ENCODE measurements at regions not wholly inside any gene's neighbourhood (a gene's known extent, or its start where the extent isn't known, plus 50 kb on each side); places are given as distances from the start of the nearest gene placed in this dataset.

DNA sequence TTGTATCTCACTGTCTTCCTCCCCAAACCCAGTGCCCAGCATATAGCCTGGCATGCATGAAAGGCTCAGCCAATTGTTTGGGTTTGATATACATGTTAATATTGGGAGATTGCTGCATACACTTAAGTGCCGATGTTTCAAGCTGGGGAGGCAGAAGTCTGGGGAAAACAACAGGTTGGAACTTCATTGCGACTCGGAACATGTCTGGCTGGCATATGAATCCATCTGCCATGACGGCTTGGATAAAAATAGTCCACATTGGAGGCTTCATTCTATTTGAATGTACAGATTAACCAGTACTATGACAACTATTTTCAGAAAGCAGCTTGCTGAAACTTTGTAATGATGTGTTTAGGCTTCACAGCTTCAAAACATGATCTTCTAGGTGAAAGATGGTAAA lies 261.0 kb downstream of the CDH26 start:
- Histone ChIP-seq H3K4me1 (no peaks in the 10 kb centered on the region), H3K4me3 (ENCODE audit: low read depth, low read length) (no peak overlapping the region), H3K9me3 (no peaks in the 10 kb centered on the region; the same call in 1 of the 2 replicates), H3K27me3 (no peaks in the 10 kb centered on the region), H3K36me3 (no peaks in the 10 kb centered on the region)
- no peak for DNase-seq
- TF ChIP-seq, protein P1, sequence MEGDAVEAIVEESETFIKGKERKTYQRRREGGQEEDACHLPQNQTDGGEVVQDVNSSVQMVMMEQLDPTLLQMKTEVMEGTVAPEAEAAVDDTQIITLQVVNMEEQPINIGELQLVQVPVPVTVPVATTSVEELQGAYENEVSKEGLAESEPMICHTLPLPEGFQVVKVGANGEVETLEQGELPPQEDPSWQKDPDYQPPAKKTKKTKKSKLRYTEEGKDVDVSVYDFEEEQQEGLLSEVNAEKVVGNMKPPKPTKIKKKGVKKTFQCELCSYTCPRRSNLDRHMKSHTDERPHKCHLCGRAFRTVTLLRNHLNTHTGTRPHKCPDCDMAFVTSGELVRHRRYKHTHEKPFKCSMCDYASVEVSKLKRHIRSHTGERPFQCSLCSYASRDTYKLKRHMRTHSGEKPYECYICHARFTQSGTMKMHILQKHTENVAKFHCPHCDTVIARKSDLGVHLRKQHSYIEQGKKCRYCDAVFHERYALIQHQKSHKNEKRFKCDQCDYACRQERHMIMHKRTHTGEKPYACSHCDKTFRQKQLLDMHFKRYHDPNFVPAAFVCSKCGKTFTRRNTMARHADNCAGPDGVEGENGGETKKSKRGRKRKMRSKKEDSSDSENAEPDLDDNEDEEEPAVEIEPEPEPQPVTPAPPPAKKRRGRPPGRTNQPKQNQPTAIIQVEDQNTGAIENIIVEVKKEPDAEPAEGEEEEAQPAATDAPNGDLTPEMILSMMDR (IDR thresholded peaks at IDR 0.05; ENCODE audit: low read depth, low read length): no peak

DNA sequence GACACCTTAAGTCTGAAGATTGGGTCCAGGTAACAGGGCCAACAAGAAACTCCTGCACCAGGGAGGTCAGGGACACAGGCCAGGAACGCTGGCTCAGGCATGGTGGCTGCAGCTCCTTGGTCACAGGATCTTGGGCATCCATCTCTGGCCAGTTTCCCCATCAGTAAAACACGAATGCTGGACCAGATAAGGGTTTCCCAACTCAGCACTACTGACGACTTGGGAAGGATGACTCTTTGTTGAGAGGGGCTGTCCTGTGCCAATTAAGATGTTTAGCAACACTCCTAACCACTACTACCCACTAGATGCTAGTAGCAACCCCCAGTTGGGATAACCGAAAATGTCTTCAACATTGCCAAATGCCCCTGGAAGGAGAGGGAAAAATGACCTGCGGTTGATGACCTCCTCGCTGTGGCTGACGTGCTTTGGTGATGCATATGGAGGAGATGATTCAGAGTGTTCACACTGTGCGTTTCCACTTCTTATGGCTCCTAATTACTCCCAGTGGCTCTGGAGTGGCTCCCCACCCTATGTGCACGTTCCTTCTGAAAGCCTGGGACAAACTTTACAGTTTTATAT lies 261.9 kb downstream of the CDH26 start:
- no peaks in the 10 kb centered on the region for H3K4me1 ChIP-seq
- H3K4me3 ChIP-seq (ENCODE audit: low read depth, low read length): no peak overlapping the region
- no peak for DNase-seq
- H3K9me3 ChIP-seq: no peaks in the 10 kb centered on the region; the same call in 1 of the 2 replicates
- no peaks in the 10 kb centered on the region for H3K27me3 ChIP-seq
- TF ChIP-seq, protein P1 (IDR thresholded peaks at IDR 0.05; ENCODE audit: low read depth, low read length): no peak
- no peaks in the 10 kb centered on the region for H3K36me3 ChIP-seq

DNA sequence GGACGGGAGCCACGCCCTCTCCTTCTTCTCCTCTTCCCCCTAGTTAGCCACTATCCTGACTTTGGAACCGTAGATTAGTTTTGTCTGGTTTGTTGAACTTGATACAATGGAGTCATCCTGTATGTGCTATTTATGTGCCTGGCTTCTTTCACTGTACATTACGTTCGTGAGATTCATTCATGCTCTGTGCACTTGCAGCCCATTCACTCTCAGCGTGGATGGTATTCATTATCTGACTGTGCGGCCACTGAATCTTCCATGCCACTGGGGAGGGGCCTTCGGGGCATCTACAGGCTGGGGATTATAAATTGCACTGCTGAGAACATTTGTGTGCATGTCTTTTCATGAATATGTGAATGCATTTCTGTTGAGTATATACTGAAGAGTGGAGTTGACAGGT lies 262.5 kb downstream of the CDH26 start:
- DNase-seq: no peak
- Histone ChIP-seq H3K27me3 (no peaks in the 10 kb centered on the region), H3K4me1 (no peaks in the 10 kb centered on the region), H3K36me3 (no peaks in the 10 kb centered on the region), H3K4me3 (ENCODE audit: low read depth, low read length) (no peak overlapping the region), H3K9me3 (no peaks in the 10 kb centered on the region; the same call in 1 of the 2 replicates)
- TF ChIP-seq, protein P1 (IDR thresholded peaks at IDR 0.05; ENCODE audit: low read depth, low read length): no peak

DNA sequence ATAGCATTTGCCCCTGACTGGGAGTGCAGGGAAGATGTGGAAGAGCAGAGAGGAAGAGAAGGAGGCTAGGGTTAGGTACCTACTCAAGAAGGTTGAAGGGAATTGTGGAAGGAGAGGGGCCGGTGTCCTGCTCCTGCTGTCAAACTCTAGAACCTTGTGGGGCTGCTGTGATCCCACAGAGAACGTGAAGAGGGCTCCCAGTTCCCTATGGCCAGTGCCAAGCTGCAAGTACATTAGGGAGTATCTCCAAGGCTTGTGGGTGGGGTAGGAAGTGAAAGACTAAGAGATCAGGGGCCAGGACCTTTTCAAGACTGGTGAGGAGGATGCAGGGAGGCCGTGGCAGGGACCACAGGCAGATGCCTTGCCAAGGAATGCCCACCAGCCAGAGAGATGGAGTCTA lies 263.4 kb downstream of the CDH26 start:
- no peak overlapping the region for H3K4me3 ChIP-seq (ENCODE audit: low read depth, low read length)
- DNase-seq: no peak
- H3K36me3 ChIP-seq: no peaks in the 10 kb centered on the region
- no peaks in the 10 kb centered on the region; the same call in 1 of the 2 replicates for H3K9me3 ChIP-seq
- no peaks in the 10 kb centered on the region for H3K27me3 ChIP-seq
- H3K4me1 ChIP-seq: no peaks in the 10 kb centered on the region
- TF ChIP-seq, protein P1 (IDR thresholded peaks at IDR 0.05; ENCODE audit: low read depth, low read length): no peak

DNA sequence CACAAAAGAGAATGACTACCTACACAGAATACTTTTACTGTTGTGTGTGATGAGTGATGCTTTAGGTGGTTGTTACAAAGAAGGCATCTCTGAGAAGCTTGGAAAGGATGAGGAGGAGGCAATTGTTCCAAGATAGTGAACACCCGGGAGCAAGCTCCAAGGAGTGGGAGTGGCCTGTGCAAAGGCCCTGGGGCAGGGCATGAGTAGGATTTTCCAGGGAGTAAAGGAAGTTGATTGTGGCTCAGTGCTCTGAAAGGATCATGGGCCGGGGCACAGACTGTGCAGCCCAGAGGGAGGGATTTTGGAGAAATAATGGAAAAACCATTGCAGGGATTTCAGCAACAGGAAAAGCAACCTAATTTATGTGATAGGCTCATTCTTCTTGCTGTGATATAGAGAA lies 264.3 kb downstream of the CDH26 start:
- no peaks in the 10 kb centered on the region; the same call in 1 of the 2 replicates for H3K9me3 ChIP-seq
- H3K4me3 ChIP-seq (ENCODE audit: low read depth, low read length): no peak overlapping the region
- H3K27me3 ChIP-seq: no peaks in the 10 kb centered on the region
- DNase-seq: no peak
- H3K4me1 ChIP-seq: no peaks in the 10 kb centered on the region
- TF ChIP-seq, protein P1 (IDR thresholded peaks at IDR 0.05; ENCODE audit: low read depth, low read length): no peak
- no peaks in the 10 kb centered on the region for H3K36me3 ChIP-seq

DNA sequence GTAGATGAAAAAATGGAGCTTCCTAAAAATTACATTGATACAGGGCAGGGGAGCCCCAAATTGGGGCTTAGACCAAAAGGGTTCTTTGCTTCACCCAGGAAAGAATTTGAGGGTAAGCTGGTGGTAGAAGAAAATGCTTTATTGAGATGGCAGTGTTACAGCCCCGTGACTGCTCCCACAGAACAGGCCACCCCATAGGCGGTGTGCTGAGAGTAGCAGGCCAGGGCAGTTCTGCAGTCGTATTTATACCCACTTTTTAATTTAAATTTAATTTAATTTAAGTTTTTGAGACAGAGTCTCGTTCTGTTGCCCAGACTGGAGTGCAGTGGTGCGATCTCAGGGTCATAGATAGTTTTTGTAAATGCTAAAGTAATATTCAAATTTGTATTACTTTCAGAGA lies 265.0 kb downstream of the CDH26 start:
- Histone ChIP-seq H3K4me3 (ENCODE audit: low read depth, low read length) (no peak overlapping the region), H3K4me1 (no peaks in the 10 kb centered on the region), H3K27me3 (no peaks in the 10 kb centered on the region), H3K36me3 (no peaks in the 10 kb centered on the region), H3K9me3 (no peaks in the 10 kb centered on the region; the same call in 1 of the 2 replicates)
- TF ChIP-seq, protein P1 (IDR thresholded peaks at IDR 0.05; ENCODE audit: low read depth, low read length): no peak
- DNase-seq: no peak
